IMR-90 (cell line): ENCODE measurements at regions not wholly inside any gene's neighbourhood (a gene's known extent, or its start where the extent isn't known, plus 50 kb on each side); places are given as distances from the start of the nearest gene placed in this dataset.

Experiments used
- CEBPB ChIP-seq: IDR thresholded peaks from 2 replicates; pipeline ENCODE4 v1.6.1; 2012; ENCODE audit warnings: low read depth, low read length, improper control_type of control experiment
- CTCF ChIP-seq: conservative IDR thresholded peaks from 2 replicates; pipeline ENCODE4 v1.5.1; 2012; ENCODE audit warnings: mild to moderate bottlenecking, low read depth, low read length, improper control_type of control experiment
- FOS ChIP-seq: fragments of 150-350 bp; IDR thresholded peaks from 2 replicates; pipeline ENCODE4 v1.6.1; 2016; ENCODE audit warnings: low read depth, low read length
- POLR2A ChIP-seq: IDR thresholded peaks from 2 replicates; pipeline ENCODE4 v1.6.1; 2012; ENCODE audit warnings: mild to moderate bottlenecking, low read depth, low read length
- RAD21 ChIP-seq: IDR thresholded peaks from 2 replicates; pipeline ENCODE4 v1.6.1; 2012; ENCODE audit warnings: low read length, improper control_type of control experiment
- SMC3 ChIP-seq: fragments of 150-350 bp; IDR thresholded peaks from 2 replicates; pipeline ENCODE4 v1.6.1; 2016; ENCODE audit warnings: low read depth, mild to moderate bottlenecking, antibody characterized with exemption, low read length, moderate library complexity
- USF2 ChIP-seq: fragments of 150-350 bp; IDR thresholded peaks from 2 replicates; pipeline ENCODE4 v1.6.1; 2017; ENCODE audit warnings: mild to moderate bottlenecking, antibody characterized with exemption, low read length, low read depth

GRCh38 chr4:77395481-77395880 lies 210.1 kb upstream of the CXCL13 start:
- TF ChIP-seq CTCF (no peak), CEBPB (no peak), SMC3 (no peak), RAD21 (no peak), POLR2A (no peak), USF2 (no peak), FOS (no peak)
